Activated CD4-positive, alpha-beta T cell treated with anti-CD3 and anti-CD28 coated beads for 24 hours (primary cell): ENCODE measurements at regions not wholly inside any gene's neighbourhood (a gene's known extent, or its start where the extent isn't known, plus 50 kb on each side); places are given as distances from the start of the nearest gene placed in this dataset.
A peak's percentile ranks its signal among the peaks of the same experiment; 100 is the strongest.

Experiments
- DNase-seq, 2 donors: peaks; one replicate each; pipeline ENCODE4 v3.0.0-alpha.2; 2020; ENCODE audit warnings: low read depth in 2 of 2

GRCh38 chr6:165758441-165758840 is 95.4 kb upstream of the PDE10A start:
- no peak for DNase-seq

GRCh38 chr6:165755583-165755982 is 92.5 kb upstream of the PDE10A start:
- DNase-seq, result no peak

- DNase-seq, result no peak
Observed at GRCh38 chr6:165753506-165753905, 90.5 kb upstream of the PDE10A start.

GRCh38 chr6:165752451-165752850 is 89.4 kb upstream of the PDE10A start:
- no peak for DNase-seq

GRCh38 chr6:165751486-165751885 is 88.4 kb upstream of the PDE10A start:
- DNase-seq, result no peak

- DNase-seq, result no peak
Observed at GRCh38 chr6:165749163-165749562, 86.1 kb upstream of the PDE10A start.

- DNase-seq, result no peak
Observed at GRCh38 chr6:165748390-165748789, 85.3 kb upstream of the PDE10A start.

GRCh38 chr6:165747963-165748362 is 84.9 kb upstream of the PDE10A start:
- no peak for DNase-seq

GRCh38 chr6:165746331-165746730 is 83.3 kb upstream of the PDE10A start:
- DNase-seq, result no peak

GRCh38 chr6:165745492-165745891 is 82.5 kb upstream of the PDE10A start:
- no peak for DNase-seq

GRCh38 chr6:165744555-165745228 is 81.7 kb upstream of the PDE10A start:
- no peak for DNase-seq

- DNase-seq, result no peak
Observed at GRCh38 chr6:165743366-165743898, 80.4 kb upstream of the PDE10A start.

GRCh38 chr6:165742047-165742446 is 79.0 kb upstream of the PDE10A start:
- DNase-seq, result no peak

- no peak for DNase-seq
Observed at GRCh38 chr6:165737396-165737795, 74.4 kb upstream of the PDE10A start.

GRCh38 chr6:165735065-165735464 is 72.0 kb upstream of the PDE10A start:
- no peak for DNase-seq

GRCh38 chr6:165733489-165733791 is 70.4 kb upstream of the PDE10A start:
- no peak for DNase-seq

- no peak for DNase-seq
Observed at GRCh38 chr6:165732696-165733488, 69.9 kb upstream of the PDE10A start.

GRCh38 chr6:165729307-165729936 is 66.4 kb upstream of the PDE10A start:
- peak in 1 of 2 donors; percentile 18 for DNase-seq

GRCh38 chr6:165728216-165728615 is 65.2 kb upstream of the PDE10A start:
- DNase-seq, result no peak

- DNase-seq, result no peak
Observed at GRCh38 chr6:165726965-165727381, 63.9 kb upstream of the PDE10A start.

GRCh38 chr6:165726290-165726875 is 63.3 kb upstream of the PDE10A start:
- no peak for DNase-seq

- DNase-seq, result no peak
Observed at GRCh38 chr6:165725201-165725600, 62.2 kb upstream of the PDE10A start.
